22Rv1 (cell line): ENCODE measurements at regions not wholly inside any gene's neighbourhood (a gene's known extent, or its start where the extent isn't known, plus 50 kb on each side); places are given as distances from the start of the nearest gene placed in this dataset.

ENCODE experiments used
- CTCF ChIP-seq: fragments of 450-650 bp; IDR thresholded peaks from 2 replicates; pipeline ENCODE4 v1.5.1; 2017; ENCODE audit warnings: mild to moderate bottlenecking
- ZFX ChIP-seq: fragments of 450-650 bp; IDR thresholded peaks from 2 replicates; pipeline ENCODE4 v1.6.1; 2017; ENCODE audit warnings: antibody characterized with exemption, borderline replicate concordance

- TF ChIP-seq CTCF (no peak), ZFX (no peak)
These were observed 75.1 kb upstream of the PARD3B start for GRCh38 chr2:204470178-204470620.
